ENCODE measurements at regions not wholly inside any gene's neighbourhood (a gene's known extent, or its start where the extent isn't known, plus 50 kb on each side); places are given as distances from the start of the nearest gene placed in this dataset.

GRCh38 chr15:93846148-93846547 lies 385.2 kb upstream of the MCTP2 start:
- TF ChIP-seq CTCF (conservative IDR thresholded peaks at IDR 0.05) (no peak), ZFX (IDR thresholded peaks at IDR 0.05) (no peak)

Data from C4-2B (cell line).